Mucosa of gallbladder (tissue), 1 donor: ENCODE measurements at regions not wholly inside any gene's neighbourhood (a gene's known extent, or its start where the extent isn't known, plus 50 kb on each side); places are given as distances from the start of the nearest gene placed in this dataset.

Source experiments
- DNase-seq: peaks from one replicate; pipeline ENCODE4 v3.0.0-alpha.2; 2020; ENCODE audit warnings: low spot score
- donor health status: DM: no; HTN: no; CAD: no.

GRCh38 chr4:157527954-157528353 lies 307.4 kb downstream of the GRIA2 start:
- DNase-seq: no peak

GRCh38 chr4:157521906-157522305 lies 301.4 kb downstream of the GRIA2 start:
- DNase-seq: no peak

- DNase-seq: no peak
Measured at GRCh38 chr4:157514711-157515110, 294.2 kb downstream of the GRIA2 start.

GRCh38 chr4:157509341-157509740 lies 288.8 kb downstream of the GRIA2 start:
- DNase-seq: no peak

- DNase-seq: no peak
Measured at GRCh38 chr4:157502656-157503055, 282.1 kb downstream of the GRIA2 start.

GRCh38 chr4:157459785-157460184 lies 239.3 kb downstream of the GRIA2 start:
- no peak for DNase-seq

GRCh38 chr4:157447195-157447594 lies 226.7 kb downstream of the GRIA2 start:
- DNase-seq: no peak

GRCh38 chr4:157444014-157444413 lies 223.5 kb downstream of the GRIA2 start:
- DNase-seq: no peak

GRCh38 chr4:157443537-157443936 lies 223.0 kb downstream of the GRIA2 start:
- no peak for DNase-seq

- no peak for DNase-seq
Measured at GRCh38 chr4:157425897-157426296, 205.4 kb downstream of the GRIA2 start.

GRCh38 chr4:157423526-157424020 lies 203.0 kb downstream of the GRIA2 start:
- DNase-seq: no peak

- no peak for DNase-seq
Measured at GRCh38 chr4:157421365-157421764, 200.8 kb downstream of the GRIA2 start.
